GM19468 (cell line): ENCODE measurements at regions not wholly inside any gene's neighbourhood (a gene's known extent, or its start where the extent isn't known, plus 50 kb on each side); places are given as distances from the start of the nearest gene placed in this dataset.
"Not testable (repeated sequence)": the region's sequence is repeated elsewhere in the genome, so short reads cannot be mapped to it uniquely, and the experiment has no call there.

Experiments used
- ATAC-seq: cut with Tn5 transposase; IDR thresholded peaks from one replicate; pipeline ENCODE4 v1.9.1; 2021; ENCODE audit warnings: mild to moderate bottlenecking, moderate library complexity, moderate number of reproducible peaks; ENCODE audit not compliant: unreplicated experiment; ENCODE audit errors: extremely low read depth

DNA sequence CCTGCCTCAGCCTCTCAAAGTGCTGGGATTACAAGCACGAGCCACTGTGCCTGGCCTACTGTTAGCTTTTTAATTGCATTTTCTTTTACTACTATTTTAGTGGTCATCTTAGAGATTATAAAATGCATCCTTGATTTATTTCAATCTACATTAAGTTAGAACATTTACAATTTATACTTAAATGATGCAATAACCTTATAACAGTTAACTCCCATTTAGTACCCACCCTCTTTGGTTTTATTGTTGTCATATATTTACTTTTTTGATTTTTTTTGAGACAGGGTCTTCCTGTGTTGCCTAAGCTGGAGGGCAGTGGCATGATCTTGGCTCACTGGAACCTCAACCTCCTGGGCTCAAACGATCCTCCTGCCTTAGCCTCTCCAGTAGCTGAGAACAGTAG is 77.3 kb downstream of the PPCDC start:
- no peak for ATAC-seq

DNA sequence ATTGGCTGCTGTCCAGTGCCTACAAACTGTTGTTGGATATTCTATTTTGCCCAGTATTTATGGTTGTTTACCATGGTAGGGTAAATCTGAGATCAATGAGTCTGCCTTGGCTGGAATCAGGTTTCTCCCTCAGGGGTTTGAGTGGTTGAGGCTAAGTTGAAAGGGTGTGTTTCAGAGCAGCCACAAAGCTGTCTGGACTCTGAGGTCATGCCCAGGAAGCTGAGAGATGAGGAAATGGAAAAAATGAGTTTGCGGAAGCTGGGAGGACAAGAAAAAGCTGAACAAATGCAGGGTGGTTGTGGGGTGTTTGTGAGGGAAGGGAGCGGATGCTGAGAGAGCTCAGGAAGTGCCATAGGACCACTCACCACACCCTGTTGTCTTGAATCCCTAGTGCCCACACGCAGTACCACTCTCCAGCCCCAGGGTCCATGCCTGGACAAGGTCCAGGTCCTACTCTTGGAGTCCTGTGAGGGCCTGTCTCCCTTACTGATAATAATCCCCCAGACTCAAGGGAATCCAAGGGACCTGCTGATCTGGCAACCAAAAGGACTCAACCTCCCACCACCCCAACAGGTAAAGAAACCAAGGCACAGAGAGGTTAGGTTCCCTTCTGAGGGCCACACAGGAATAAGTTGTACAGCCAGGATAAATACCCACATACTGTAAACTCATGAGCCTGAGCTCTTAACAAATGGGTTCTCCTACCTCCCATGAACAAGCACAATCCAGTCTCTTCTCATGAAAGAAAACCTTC is 81.6 kb downstream of the PPCDC start:
- peak; percentile 15 for ATAC-seq

DNA sequence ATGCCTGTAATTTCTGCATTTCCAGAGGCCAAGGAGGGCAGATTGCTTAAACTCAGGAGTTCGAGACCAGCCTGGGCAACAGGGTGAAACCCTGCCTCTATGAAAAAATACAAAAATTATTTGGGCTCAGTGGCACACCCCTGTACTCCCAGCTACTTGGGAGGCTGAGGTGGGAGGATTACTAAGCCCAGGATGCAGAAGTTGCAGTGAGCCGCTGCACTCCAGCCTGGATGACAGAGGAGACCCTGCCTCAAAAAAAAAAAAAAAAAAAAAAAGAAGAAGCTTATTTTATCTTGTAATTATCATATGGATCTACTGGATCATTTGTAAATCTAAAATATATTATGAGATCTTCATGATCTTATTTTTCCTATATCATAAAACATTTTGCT is 84.1 kb downstream of the PPCDC start:
- ATAC-seq: no peak

DNA sequence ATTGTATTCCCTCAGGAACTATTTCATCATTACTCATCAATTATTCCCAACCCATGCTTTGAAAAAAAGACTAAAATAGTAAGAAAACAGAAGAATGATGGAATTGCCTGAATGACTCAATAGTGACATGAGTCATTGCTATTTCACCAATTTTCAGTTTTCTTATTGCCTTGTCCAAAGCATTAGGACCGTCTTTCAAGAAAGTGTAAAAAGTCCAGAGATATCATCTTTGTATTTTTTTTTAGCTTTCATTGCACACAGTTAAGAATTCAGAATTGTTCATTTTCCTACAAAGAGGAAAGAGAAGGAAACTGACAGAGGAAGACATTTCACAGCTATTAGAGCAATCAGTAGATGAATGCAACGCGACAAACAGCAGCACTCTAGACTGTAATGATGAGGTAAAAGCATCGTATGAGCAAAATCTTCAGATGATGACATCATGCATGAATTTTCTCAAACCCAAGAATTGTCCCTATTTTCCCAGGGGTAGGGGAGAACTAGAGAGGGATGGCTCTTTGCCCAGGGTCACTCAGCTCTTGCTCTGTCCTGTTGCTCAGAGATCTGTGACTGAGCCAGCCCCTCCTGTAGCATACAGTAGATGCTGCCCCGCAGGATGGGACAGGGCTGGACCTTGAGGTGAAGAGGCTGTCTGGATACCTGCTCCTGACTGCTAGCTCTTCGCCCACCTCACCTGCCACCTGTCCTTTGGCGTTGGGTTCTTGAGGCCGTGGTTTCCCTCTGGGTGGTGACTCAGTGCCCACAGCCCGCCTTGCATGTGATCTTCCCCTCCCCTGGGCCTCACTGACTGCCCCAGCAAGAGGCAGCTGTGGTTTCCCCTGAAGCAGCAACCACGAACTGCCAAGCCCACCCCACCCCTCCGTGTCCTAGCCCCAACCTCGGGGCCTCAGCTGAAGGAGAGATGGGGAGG is 84.8 kb downstream of the PPCDC start:
- no peak for ATAC-seq

DNA sequence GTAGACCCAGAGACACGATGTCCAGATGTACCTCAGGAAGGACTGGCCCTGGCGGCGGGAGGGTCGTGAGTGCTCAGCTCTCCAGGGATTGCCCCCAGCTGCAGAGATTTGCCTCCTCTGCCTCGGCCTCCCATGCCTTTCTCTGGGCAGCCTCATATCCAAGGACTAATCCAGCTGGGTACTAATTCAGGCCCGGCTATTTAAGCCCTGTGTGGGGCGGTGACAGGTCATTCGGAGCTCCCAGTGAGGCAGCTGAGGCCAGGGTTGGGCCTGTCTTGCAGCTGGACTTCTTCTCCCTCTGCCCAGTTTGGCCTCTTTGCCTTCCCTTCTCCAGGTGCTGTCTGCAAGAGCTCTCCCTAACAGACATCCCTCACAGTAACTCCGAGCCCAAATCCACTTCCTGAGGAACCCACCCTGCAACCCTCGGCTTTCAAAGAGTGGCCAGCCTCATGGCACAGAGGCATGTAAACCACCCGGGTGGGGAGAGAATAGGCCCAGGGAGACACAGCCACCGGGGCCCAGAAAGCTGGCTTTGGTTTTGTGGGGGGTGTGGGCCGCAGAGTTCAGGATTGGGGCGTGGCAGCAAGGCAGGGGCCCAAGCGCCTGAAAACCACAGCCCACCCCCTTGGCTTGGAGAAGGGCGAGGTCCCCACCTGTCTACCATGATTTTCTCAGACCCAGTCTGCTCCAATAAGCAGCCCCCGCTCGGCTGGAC is 85.8 kb downstream of the PPCDC start:
- ATAC-seq: no peak

DNA sequence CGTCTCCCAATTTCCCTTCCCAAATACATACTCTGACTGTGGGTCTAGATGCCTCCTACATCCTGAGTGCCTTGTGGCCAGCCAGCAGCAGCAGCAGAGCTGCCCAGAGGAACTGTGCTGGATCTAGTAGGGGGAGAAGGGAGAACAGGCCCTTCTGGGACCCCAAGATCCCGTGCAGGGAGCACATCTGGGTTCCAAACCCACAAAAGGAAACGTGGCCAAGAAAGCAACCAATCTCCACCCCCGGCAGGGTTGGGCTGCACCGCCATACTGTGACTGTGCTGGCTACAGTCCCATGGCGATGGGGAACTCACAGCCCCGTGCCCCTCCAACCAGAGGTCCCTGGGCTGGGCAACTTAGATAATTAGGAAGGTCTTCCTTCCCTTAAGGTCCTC is 86.3 kb downstream of the PPCDC start:
- no peak for ATAC-seq

DNA sequence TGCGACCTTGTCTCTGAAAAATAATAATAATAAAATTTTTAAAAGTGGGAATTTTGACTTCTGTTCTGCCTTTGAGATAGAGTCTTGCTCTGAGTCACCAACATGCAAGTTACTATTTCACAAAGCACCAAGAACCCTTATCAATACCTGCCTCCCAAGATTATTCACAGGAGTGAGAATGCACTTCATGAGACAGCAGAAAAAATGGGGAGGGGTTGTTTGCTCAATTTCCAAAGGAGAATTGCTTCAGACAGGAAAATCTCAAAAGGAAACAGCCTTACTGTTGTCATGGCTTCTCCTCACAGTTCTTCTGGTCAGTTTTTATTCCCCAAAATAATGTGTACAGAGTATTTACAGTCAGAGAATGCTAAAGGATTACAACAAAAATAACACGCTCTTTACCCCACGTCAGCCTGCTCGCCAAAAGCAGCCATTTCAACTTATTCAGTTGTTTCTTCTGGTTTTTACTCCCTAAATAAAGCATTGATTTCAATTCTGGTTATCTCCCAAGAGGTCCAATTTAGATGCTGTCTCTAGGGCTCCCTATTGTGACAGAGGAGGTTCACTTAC is 89.0 kb downstream of the PPCDC start:
- no peak for ATAC-seq

DNA sequence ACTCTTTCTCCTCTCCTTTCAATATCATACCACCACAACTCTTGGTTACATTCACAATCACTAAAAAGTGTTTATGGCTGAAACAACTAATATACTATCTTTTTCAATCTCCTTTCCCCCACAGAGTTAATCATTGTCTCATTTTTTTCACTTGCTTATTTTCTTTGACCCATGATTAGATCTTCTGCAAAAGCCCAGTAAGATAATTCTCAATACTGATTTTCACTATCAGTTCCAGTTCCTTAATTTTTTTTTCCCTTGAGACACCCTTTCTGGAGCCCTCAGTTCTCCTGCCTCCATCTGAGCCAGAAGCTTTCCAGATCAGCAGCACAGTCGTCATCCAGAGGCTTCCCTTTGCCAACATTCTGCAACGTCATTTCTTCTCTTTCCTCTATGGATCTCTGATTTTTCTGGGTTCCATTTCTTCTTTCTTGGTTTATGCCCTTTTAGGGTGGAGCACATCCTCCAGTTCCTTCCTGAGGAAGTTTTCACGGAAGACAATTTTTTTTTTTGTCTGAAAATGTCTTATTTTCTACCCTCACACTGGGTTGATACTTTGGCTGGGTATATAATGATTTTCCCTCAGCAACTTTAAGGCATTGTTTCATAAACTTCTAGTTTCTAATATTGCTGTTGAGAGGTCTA is 88.7 kb upstream of the C15orf39 start:
- ATAC-seq: peak; percentile 40

DNA sequence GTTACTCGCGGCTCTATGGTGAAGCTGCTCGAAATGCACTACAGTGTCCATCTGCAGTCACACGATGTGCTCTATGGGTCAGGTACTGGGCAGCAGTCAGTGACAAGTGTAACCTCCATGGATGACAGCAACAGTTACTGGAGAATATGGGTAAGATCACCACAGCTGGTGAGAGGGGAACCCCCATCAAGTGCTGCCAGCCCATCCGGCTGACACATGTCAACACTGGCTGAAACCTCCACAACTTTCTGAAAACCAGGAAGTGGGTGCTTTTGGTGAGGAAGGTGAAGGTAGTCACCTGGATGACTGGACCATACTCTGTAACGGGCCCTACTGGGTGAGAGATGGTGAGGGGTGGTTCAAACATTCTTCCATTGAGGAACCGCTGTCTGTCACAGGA is 87.4 kb upstream of the C15orf39 start:
- ATAC-seq: no peak

DNA sequence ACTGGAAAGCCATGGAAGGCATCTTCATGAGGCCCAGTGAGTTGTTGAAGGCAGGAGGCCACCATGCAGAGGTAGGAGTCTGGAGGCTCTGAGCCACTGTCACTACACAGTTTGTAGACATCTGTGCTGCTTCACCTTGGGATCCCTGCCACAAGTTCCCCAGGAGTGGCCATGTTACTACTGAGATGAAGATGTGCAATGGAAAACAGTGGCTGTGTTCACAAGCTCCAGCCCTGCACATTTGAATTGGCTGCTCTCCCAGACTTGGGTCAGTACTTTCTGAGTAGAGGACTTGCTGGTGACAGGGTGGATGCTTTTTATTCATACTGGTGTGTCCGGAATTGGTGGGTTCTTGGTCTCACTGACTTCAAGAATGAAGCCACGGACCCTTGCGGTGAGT is 86.9 kb upstream of the C15orf39 start:
- ATAC-seq: no peak

DNA sequence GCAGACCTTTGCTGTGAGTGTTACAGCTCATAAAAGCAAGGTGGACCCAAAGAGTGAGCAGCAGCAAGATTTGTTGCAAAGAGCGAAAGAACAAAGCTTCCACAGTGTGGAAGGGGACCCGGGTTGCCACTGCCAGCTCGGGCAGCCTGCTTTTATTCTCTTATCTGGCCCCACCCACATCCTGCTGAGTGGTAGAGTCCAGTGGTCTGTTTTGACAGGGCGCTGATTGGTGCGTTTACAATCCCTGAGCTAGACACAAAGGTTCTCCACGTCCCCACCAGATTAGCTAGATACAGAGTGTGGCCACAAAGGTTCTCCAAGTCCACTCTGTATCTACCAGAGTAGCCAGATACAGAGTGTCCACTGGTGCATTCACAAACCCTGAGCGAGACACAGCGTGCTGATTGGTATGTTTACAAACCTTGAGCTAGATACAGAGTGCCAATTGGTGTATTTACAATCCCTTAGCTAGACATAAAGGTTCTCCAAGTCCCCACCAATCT is 86.2 kb upstream of the C15orf39 start:
- not testable (repeated sequence) for ATAC-seq

DNA sequence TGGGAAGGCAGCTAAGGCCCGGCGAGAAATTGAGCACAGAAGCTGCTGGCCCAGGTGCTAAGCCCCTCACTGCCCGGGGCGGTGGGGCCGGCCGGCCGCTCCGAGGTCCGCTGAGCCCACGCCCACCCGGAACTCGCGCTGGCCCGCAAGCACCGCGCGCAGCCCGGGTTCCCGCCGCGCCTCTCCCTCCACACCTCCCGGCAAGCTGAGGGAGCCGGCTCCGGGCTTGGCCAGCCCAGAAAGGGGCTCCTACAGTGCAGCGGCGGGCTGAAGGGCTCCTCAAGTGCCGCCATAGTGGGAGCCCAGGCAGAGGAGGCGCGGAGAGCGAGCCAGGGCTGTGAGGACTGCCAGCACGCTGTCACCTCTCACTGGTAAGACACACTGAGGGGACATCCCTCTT is 85.5 kb upstream of the C15orf39 start:
- not testable (repeated sequence) for ATAC-seq

DNA sequence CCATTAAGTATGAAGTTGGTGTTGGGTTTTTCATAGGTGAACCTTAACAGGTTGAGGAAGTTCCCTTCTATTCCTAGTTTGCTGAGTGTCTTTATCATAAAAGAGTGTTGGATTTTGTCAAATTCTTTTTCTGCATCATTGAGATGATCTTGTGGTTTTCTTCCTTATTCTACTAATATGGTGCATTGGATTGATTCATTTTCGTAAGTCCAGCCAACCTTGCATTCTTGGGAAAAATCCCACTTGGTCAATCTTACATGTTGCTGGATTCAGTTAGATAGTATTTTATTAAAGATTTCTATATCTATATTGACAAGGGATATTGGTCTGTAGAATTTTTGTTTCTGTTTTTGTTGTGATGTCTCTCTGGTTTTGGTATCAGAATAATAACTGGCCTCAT is 83.7 kb upstream of the C15orf39 start:
- no peak for ATAC-seq

DNA sequence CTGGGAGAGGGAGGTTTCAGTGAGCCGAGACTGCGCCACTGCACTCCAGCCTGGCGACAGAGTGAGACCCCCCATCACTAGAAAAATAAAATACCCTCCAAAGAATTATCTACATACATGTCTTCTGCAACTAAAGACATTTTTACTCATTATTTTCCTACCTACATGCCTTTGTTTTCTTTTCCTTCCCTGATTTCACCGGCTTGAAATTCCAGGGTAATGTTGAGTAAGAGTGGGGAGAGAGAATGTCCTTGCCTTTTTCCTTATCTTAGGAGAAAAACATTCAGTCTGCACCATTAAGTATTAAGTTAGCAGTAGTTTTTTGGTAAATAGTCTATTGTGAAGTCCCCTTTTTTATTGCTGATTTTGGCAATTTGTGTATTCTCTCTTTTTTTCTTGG is 82.4 kb upstream of the C15orf39 start:
- ATAC-seq: not testable (repeated sequence)

DNA sequence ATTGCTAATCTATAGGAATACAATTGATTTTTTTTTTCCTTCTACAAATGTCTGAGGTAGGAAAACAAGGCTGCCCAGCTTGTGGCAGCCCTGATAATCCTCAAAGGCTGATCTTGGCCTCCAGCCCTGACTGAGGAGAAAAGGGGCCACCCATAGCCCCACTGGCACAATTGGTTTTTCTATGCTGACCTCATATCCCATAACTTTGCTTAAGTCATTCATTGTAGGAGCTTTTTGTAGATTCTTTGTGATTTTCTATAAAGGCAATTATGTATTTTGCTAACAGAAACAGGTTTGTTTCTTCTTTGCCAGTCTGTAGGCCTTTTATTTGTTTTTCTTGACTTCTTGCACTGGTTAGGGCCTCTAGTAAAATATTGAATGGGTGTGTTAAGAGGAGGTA is 80.2 kb upstream of the C15orf39 start:
- ATAC-seq: no peak

DNA sequence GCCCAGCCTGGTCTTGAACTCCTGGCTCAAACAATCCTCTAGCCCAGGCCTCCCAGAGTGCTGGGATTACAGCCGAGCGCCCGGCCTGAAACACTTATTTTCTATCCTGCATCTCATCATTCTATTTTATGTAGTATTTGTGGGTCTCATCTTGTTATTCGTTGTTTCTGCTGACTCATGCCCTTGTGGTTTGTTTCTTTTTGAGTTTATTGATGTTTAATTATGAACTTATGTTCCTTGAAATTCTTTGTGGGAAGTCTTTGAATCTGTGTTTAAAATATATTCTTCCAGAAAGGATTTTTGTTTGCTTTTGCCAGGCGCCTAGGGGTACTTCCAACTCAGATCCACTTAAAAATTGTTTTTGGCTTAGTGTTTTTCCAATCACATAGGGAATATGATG is 78.3 kb upstream of the C15orf39 start:
- ATAC-seq: no peak

DNA sequence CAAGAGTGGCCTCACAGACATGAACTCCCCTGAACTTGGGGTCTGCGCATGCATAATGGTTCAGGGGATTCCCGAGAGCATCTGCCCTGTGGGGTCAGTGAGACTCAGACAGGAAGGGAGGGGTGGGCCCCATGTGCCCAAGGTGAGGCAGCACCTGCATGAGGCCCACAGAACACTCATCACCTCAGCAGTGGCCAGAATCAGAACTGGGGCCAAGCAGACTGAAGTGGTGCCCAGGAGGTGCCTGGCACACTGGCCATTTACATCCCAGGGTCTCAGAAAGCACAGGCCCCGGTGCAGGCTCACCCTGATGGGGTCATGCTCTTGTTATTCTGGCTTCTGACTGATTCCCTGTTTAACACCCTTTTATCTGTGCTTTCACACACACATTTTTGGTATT is 77.4 kb upstream of the C15orf39 start:
- not testable (repeated sequence) for ATAC-seq

DNA sequence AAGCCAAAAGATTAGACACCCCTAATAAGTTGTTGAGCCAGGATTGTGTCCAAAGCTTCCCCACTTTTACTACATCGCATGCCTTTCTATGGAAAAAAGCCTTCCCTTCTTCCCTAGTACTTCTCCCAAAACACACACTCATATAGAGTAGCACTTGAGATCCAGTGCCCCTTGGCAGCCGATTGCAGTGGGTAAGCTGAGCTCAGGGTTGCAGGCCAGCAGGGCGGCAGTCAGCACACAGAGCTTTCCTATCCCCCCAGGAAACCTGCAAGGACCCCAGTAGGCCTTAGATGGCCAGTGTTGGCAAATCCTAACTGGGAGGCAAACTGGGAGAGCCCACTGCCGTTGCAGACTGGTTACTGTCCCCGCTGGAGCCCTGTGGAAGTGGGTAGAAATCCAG is 75.7 kb upstream of the C15orf39 start:
- no peak for ATAC-seq

DNA sequence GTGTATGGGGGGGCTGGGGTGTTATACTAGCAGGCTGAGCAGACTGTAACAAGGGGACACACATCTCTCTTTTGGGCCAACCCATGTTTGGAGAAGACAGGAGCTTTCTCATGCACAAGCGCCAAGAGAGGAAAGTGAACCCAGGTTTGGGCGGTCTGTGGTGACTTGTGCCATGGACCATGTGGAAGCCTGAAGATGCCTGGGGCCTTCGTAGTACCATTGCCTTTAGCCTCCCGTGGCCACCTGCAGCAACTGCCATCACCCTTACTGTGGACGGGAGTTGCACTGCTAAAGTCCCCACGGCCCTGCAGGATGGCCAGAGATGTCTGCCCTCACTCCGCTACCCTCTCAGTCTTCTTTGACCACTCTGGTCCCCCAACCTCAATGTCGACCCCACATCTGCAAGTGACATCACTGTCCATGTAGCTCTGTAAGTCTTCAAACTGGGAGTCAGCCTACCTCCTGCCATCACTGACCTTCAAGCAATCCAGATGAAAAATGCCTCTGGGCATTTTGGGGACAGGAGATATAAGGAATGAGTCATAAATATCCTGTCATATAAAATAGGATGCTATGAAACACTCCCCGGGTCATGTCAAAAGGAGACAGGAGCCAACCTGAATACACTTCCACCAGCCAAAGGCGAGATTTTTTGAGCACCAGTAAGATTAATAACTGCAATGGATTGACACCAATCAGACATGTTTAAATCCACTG is 74.7 kb upstream of the C15orf39 start:
- no peak for ATAC-seq
